NCI-H69 (cell line): ENCODE measurements at regions not wholly inside any gene's neighbourhood (a gene's known extent, or its start where the extent isn't known, plus 50 kb on each side); places are given as distances from the start of the nearest gene placed in this dataset.
A peak's percentile ranks its signal among the peaks of the same experiment; 100 is the strongest.

Experiments
- DNase-seq: peaks from one replicate; lab custom pipeline; 2025; lab: John Stamatoyannopoulos, UW

- DNase-seq, result peak; percentile 4
Measured at GRCh38 chr13:29955137-29955650, 104.8 kb upstream of the UBL3 start.

- DNase-seq, result no peak
Measured at GRCh38 chr13:29954082-29955028, 103.9 kb upstream of the UBL3 start.

- DNase-seq, result no peak
Measured at GRCh38 chr13:29953542-29953941, 103.1 kb upstream of the UBL3 start.

- no peak for DNase-seq
Measured at GRCh38 chr13:29952245-29952644, 101.8 kb upstream of the UBL3 start.

- DNase-seq, result peak; percentile 4
Measured at GRCh38 chr13:29948791-29949190, 98.4 kb upstream of the UBL3 start.

GRCh38 chr13:29948244-29948643 is 97.8 kb upstream of the UBL3 start:
- no peak for DNase-seq

GRCh38 chr13:29947839-29948238 is 97.4 kb upstream of the UBL3 start:
- DNase-seq, result no peak

- no peak for DNase-seq
Measured at GRCh38 chr13:29946093-29946492, 95.7 kb upstream of the UBL3 start.

- DNase-seq, result no peak
Measured at GRCh38 chr13:29943686-29944085, 93.3 kb upstream of the UBL3 start.

GRCh38 chr13:29943273-29943672 is 92.9 kb upstream of the UBL3 start:
- DNase-seq, result no peak

GRCh38 chr13:29940715-29941114 is 90.3 kb upstream of the UBL3 start:
- no peak for DNase-seq

GRCh38 chr13:29939158-29939557 is 88.7 kb upstream of the UBL3 start:
- DNase-seq, result no peak

- DNase-seq, result peak; percentile 37
Measured at GRCh38 chr13:29937841-29938240, 87.4 kb upstream of the UBL3 start.

- no peak for DNase-seq
Measured at GRCh38 chr13:29937379-29937778, 87.0 kb upstream of the UBL3 start.

- no peak for DNase-seq
Measured at GRCh38 chr13:29936956-29937355, 86.5 kb upstream of the UBL3 start.

GRCh38 chr13:29936051-29936813 is 85.8 kb upstream of the UBL3 start:
- no peak for DNase-seq

GRCh38 chr13:29935309-29935981 is 85.0 kb upstream of the UBL3 start:
- DNase-seq, result peak; percentile 53

GRCh38 chr13:29934531-29935308 is 84.3 kb upstream of the UBL3 start:
- peak; percentile 53 for DNase-seq

- no peak for DNase-seq
Measured at GRCh38 chr13:29933401-29933800, 83.0 kb upstream of the UBL3 start.

- no peak for DNase-seq
Measured at GRCh38 chr13:29931696-29932095, 81.3 kb upstream of the UBL3 start.

GRCh38 chr13:29929062-29929847 is 78.8 kb upstream of the UBL3 start:
- DNase-seq, result no peak
